ENCODE measurements at regions not wholly inside any gene's neighbourhood (a gene's known extent, or its start where the extent isn't known, plus 50 kb on each side); places are given as distances from the start of the nearest gene placed in this dataset.

DNA sequence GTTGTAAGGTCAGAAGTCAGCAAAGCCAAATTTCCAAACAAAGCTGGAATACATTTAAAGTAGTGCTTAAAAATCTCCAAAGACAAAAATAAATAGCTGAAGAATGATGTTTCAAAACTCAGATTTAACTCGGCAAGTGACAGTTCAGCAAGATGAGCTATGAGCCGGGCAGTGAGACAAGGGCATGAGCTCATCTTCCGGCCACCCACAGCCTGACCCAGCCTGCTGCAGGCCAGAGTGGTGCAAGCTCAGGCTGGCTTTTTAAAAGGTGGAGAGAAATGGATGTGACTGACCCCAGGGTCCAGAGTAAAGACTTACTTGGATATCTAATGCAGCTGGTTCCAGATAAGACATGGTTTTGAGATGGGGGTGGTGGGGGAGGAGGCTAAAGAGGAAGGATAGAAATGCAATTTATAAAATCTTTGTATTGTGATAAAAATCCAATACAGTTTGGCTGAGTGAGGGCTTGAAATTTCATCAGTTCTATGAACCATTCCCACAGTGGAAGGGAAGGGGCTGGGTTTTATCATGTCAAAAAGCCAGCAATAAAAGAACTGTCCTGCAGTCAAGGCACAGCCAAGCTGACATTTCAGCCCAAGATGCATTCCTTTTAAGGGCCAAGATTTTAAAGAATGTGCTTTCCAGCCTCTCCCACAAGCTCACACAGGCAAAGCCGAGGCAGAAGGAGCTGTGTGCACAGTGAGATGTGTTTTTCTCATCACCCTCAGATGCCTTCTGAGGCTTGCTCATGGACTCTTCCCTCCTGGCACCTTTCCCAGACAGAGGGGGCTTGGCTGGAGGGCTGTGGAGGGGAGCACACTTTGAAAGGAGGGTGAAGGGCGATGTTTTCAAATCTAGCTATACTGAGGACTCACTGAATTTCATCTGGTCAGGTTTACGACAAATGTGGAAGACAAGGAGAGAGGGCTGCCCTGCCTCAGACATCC is 97.9 kb upstream of the KLHL29 start:
- TF ChIP-seq, protein P1, sequence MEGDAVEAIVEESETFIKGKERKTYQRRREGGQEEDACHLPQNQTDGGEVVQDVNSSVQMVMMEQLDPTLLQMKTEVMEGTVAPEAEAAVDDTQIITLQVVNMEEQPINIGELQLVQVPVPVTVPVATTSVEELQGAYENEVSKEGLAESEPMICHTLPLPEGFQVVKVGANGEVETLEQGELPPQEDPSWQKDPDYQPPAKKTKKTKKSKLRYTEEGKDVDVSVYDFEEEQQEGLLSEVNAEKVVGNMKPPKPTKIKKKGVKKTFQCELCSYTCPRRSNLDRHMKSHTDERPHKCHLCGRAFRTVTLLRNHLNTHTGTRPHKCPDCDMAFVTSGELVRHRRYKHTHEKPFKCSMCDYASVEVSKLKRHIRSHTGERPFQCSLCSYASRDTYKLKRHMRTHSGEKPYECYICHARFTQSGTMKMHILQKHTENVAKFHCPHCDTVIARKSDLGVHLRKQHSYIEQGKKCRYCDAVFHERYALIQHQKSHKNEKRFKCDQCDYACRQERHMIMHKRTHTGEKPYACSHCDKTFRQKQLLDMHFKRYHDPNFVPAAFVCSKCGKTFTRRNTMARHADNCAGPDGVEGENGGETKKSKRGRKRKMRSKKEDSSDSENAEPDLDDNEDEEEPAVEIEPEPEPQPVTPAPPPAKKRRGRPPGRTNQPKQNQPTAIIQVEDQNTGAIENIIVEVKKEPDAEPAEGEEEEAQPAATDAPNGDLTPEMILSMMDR (IDR thresholded peaks at IDR 0.05), result no peak
- TF ChIP-seq POLR2A (IDR thresholded peaks at IDR 0.05), result no peak

Measured in heart left ventricle (tissue), 13 donors.